ENCODE measurements at regions not wholly inside any gene's neighbourhood (a gene's known extent, or its start where the extent isn't known, plus 50 kb on each side); places are given as distances from the start of the nearest gene placed in this dataset.
A peak's percentile ranks its signal among the peaks of the same experiment; 100 is the strongest.

DNA sequence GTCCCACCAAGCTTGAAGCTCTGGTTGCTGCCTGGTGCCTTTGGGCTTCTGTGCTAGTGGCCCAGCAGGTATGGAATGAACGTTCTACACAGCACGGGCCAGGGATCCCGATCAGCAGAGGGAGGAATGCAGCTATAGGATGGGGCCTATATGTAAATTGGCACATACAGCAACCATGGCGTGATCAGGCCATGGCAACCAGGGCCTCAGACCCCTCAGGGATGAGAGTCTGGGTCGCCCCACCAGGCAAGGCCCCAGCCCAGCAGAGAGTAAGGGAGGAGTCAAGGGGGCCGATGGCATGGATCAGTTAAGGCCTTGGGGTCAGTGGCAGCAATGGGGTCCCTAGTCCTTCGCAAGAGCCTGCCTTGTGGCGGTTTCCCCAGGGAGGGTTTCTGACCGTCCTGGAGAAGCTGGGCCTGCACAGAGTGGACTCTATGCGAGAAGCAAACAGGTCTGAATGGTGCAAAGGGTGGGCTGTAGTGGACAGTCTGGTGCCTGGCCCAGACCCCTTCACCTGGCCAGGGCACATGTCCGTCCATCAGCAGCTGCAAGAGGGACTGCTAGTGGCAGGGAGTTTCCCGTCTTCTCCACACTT lies 98.2 kb upstream of the SLC22A11 start:
- DNase-seq = no peak

- DNase-seq = no peak
Observed at GRCh38 chr11:64458997-64459396, 96.7 kb upstream of the SLC22A11 start.

DNA sequence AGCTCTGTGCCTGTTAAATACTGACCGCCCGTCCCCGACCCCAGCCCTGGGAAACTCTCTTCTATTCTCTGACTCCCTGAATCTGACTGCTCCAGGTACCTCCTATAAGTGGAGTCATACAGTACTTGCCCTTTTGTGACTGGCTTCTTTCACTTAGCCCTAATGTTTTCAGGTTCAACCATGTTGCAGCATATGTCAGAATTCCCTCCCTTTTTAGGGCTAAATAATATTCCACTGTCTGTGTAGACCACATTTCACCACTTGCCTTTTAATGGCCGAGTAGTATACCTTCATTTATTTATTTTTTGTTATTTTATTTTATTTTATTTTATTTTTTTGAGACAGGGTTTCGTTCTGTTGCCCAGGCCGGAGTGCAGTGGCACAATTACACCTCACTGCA lies 96.1 kb upstream of the SLC22A11 start:
- DNase-seq = no peak

GRCh38 chr11:64461081-64461480 lies 94.7 kb upstream of the SLC22A11 start:
- DNase-seq = no peak

GRCh38 chr11:64466115-64466718 lies 89.5 kb upstream of the SLC22A11 start:
- DNase-seq = no peak

DNA sequence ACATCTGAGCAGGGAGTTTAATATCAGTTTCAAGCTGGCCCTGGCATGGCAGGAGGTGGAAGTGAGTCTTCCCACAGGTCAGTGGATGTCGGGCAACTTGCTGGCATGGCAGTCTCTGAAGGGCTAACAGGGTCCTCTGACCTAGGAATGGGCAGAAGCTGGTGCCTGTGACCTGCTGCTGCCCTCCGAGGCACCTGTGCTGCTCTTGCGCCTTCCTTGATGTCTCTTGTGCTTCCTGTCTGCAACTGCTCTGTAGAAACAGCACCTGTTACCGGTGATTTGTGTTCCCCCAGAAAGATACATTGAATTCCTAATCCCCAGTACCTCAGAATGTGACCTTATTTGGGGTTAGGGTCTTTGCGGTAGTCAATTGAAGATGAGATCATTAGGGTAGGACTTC lies 86.5 kb upstream of the SLC22A11 start:
- DNase-seq = no peak

DNA sequence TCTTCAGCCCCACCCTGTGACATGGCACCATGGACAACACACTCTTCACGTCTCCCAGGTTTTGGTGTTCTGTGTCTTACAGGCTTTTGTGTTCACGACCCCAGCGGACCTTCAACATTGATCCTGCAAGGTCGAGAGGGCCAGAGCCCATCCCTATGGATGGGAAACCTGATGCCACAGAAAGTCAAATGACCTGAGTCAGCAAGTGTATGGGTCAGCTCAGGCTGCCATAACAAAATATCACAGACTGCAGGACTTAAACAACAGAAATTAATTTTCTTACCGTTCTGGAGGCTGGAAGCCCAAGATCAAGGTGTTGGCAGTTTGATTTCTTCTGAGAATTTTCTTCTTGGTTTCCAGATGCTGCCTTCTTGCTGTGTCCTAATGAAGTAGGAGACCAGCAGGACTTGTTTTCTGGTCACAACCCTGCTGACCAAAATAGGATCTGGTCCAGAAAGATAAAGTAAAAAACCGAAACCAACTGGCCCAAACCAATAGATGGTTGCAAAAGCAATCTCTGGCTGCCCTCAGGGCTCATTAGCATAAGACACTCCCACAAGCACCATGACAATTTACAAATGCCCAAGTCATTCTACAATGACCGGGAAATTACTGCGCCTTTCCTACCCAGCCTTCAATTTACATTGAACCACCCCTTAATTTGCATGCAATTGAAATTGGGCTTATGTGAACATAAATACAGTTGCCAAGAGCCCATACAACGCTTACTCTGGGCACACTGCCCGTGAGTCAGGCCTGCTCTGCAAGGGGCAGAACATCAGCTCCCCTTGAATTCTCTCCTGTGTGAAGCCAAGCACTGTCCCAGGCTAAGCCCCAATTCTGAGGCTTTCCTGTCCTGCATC lies 82.9 kb upstream of the SLC22A11 start:
- no peak for DNase-seq

DNA sequence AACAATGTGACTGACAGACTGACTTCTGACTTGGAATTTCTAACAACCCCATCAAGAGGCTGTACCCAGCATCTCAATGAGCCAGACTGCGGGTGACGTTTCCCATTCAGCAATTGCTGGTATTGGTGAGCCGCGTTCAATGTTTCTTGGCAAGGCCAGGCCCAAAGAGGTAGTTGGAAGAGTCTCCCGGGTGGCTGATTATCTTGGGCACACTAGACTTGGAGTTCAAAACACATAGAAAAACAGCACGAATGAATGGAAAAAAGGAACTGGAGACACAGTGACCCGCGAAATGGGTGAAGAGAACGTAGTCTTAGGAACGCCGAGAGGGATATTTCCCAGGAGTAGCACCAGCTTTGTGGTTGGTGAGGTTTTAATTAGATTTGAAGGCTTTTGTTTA lies 81.1 kb upstream of the SLC22A11 start:
- no peak for DNase-seq

- no peak for DNase-seq
Observed at GRCh38 chr11:64475145-64475544, 80.6 kb upstream of the SLC22A11 start.

- no peak for DNase-seq
Observed at GRCh38 chr11:64476881-64477280, 78.9 kb upstream of the SLC22A11 start.

- DNase-seq = no peak
Observed at GRCh38 chr11:64477675-64478074, 78.1 kb upstream of the SLC22A11 start.

- no peak for DNase-seq
Observed at GRCh38 chr11:64482588-64482987, 73.2 kb upstream of the SLC22A11 start.

- no peak for DNase-seq
Observed at GRCh38 chr11:64484191-64485022, 71.3 kb upstream of the SLC22A11 start.

GRCh38 chr11:64485074-64485473 lies 70.7 kb upstream of the SLC22A11 start:
- DNase-seq = no peak

DNA sequence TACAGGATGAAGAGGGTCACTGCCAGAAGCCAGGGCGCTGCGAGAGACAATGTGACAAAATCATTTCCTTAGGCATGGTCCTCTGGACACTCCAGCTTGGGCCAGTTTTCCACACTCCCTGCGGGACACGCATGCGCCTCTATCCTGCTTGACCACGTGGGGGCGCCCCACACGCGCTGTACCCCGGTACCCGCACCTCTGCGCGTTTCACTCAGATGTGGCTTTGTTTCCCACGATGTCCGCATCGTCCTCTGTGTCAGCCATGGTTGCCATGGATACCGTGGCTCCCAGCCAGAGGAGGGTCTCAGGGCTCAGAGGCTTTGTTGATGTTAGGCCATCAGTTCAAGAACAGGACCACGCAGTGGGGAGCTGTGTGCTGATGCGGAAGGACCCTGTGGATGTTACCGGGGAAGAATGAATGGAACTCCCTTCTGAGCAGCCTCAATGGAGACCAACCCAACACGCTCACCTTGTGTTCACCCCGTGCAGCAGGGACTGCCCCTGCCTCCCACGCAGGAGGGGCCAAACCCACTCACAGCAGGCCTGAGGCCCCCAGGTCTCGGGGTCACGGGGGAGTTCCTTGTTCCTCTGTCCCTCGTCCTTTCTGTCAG lies 65.8 kb upstream of the SLC22A11 start:
- peak in 1 of 2 donors; percentile 28 for DNase-seq

GRCh38 chr11:64490562-64491216 lies 65.1 kb upstream of the SLC22A11 start:
- no peak for DNase-seq

DNA sequence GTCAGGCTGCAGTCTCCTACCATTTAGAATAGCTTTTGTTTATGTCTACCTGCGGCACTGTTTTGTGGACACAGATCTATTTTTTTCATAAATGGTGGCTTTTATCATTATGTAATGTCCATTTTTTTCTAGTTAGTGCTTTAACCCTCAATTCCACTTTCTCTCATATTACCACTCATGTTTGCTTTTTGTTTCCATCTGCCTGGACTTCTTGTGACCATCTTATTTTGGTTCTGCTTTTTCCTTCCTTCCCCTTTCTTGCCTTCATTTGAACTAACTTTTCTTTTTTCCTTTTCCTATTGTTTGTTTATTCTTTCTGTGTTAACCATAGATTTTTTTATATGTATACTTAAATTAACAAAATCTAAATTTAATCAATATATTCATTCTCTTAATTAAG lies 63.2 kb upstream of the SLC22A11 start:
- peak in 1 of 2 donors; percentile 68 for DNase-seq

- DNase-seq = peak in 1 of 2 donors; percentile 10
Observed at GRCh38 chr11:64498136-64498535, 57.6 kb upstream of the SLC22A11 start.

DNA sequence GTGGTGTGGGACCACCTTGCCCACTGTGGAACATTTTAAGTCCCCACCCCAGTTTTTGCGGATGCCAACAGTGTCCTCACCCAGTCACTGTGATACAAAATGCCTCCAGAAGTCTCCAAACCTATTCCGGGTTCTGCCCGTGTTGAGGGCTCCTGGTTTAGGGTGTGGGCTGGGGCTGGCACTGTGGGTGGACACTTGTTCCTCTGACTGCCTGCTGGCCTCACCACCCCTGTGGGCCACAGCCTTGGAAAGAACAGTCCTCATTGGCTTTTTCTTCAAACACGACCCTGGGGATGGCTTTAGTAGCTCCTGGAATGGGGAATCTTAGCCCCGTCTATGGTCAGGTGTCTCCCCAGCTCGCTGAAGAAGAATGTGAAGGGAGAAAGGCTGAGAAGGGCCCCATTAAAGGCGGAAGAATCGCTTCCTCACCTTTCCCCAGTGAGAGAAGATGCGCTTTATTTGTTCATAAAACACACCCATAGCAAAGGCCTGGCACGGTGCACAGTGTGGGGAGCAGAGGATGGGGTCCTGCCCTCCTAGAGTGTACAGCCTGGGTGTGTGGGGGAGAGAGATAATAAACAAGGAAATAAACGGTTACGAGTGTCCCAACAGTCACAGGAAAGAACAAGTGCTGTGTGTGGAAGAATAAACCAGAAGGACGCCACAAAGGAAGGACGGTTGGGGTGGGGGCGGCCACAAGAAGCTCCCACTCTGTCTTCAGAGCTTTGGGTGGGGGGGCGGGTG lies 56.3 kb upstream of the SLC22A11 start:
- peak in 1 of 2 donors; percentile 27 for DNase-seq

GRCh38 chr11:64500176-64501013 lies 55.3 kb upstream of the SLC22A11 start:
- DNase-seq = no peak

Data from bone marrow (tissue), 2 donors.